ENCODE measurements at regions not wholly inside any gene's neighbourhood (a gene's known extent, or its start where the extent isn't known, plus 50 kb on each side); places are given as distances from the start of the nearest gene placed in this dataset.
"Not testable (repeated sequence)": the region's sequence is repeated elsewhere in the genome, so short reads cannot be mapped to it uniquely, and the experiment has no call there.

GRCh38 chr7:48992816-48993215 lies 68.5 kb downstream of the CDC14C start:
- DNase-seq (ENCODE audit: low spot score in 2 of 2) (no peak), FAIRE-seq (no peak)

- FAIRE-seq (no peak), DNase-seq (ENCODE audit: low spot score in 2 of 2) (no peak)
Observed at GRCh38 chr7:49001610-49002033, 77.3 kb downstream of the CDC14C start.

- FAIRE-seq = no peak
- DNase-seq (ENCODE audit: low spot score in 2 of 2) = no peak
Observed at GRCh38 chr7:49010717-49011116, 86.4 kb downstream of the CDC14C start.

DNA sequence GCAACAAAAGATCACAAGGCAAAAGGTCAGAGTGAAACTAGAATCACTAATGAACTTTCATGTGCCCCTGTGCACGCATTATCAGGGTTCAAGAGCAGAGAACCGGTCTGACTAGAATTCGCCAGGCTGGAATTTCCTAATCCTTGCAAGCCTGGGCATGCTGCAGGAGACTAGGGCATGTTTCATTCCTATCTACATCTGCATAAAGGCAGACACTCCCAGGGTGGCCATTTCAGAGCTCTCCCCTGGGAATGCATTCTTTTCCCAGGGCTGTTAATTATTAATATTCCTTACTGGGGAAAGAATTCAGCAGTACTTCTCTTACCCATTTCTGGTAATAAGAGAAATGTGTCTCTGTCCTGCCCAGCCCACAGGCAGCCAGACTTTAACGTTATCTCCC lies 90.5 kb downstream of the CDC14C start:
- FAIRE-seq (no peak), DNase-seq (ENCODE audit: low spot score in 2 of 2) (no peak)

GRCh38 chr7:49020145-49020544 lies 95.8 kb downstream of the CDC14C start:
- DNase-seq (ENCODE audit: low spot score in 2 of 2) = no peak
- no peak for FAIRE-seq

GRCh38 chr7:49022448-49022847 lies 98.1 kb downstream of the CDC14C start:
- no peak for FAIRE-seq

GRCh38 chr7:49023345-49024328 lies 99.3 kb downstream of the CDC14C start:
- no peak for DNase-seq (ENCODE audit: low spot score in 2 of 2)
- no peak for FAIRE-seq

More at GRCh38 chr7:49022448-49022847, 98.1 kb downstream of the CDC14C start:
- DNase-seq (ENCODE audit: low spot score in 2 of 2) = no peak

DNA sequence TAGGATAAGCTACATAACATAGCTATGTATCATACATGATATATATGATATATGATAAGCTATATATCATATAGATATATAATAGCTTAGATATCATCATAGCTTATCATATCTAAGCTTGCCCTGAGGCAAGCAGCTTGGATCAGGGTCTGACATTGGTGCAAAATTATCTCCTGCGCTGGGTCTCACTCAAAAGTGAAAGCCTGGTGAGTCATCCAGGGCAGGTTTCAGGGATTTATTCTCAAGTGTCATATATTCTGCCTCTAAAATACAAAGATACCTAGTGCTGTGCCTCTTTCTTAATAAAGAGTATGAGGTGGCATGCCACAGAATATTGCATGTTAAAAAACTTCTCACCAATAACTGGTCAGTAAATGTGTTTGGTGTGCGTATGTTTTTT lies 105.9 kb downstream of the CDC14C start:
- DNase-seq (ENCODE audit: low spot score in 2 of 2) (no peak), FAIRE-seq (no peak)

DNA sequence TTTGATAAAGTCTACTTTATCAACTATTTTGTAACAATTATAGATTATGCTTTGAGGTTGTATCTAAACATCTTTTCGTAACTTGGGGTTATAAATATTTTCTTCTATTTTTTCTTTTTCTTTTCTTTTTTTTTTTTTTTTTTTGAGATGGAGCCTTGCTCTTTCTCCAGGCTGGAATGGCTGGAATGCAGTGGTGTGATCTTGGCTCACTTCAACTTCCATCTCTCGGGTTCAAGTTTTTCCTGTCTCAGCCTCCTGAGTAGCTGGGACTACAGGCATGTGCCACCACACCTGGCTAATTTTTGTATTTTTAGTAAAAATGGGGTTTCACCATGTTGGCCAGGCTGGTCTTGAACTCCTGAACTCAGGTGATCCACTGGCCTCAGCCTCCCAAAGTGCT lies 108.8 kb downstream of the CDC14C start:
- peak; percentile 43 for FAIRE-seq
- not testable (repeated sequence) for DNase-seq (ENCODE audit: low spot score in 2 of 2)

- FAIRE-seq = no peak
- DNase-seq (ENCODE audit: low spot score in 2 of 2) = no peak
Observed at GRCh38 chr7:49037346-49038210, 113.2 kb downstream of the CDC14C start.

- FAIRE-seq (no peak), DNase-seq (ENCODE audit: low spot score in 2 of 2) (no peak)
Observed at GRCh38 chr7:49038821-49039358, 114.5 kb downstream of the CDC14C start.

DNA sequence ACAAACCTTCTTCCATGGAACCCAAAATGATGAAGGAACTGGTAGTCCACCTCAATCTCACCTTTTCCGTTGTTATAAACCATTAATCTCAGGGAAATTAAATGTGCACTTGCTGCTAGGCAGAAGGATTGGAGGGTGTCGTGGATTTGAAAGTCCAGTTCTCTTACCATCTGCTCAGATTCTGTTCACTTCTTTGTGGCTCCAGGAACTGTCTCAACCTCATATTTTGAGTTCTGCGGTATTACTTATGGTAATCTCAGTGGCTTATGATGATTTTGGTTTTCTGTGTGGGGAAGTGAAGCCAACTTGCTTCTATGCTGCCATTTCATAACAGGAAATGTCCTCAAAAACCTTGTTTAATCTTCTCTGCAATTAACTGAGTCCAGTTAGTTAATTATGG lies 136.4 kb downstream of the CDC14C start:
- no peak for FAIRE-seq

DNA sequence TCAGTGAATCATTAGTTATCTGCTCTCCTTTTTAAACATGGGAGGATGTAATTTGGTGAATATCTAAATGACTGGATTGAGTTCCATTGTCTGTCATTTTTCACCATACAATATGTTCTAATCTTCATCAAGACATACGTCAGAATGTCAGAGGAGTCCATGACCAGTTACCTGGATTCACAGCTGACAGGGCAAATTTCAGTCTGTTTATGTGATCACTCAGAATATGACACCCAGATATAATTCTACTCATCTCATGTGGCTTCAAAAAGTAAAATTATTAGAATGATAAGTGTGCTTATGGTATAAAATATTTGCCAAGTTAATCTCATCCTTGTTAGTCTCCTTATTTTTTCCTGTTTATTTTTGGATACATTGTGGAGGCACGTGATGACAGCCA lies 150.2 kb downstream of the CDC14C start:
- no peak for FAIRE-seq

More for the DNA sequence above, 136.4 kb downstream of the CDC14C start:
- no peak for DNase-seq (ENCODE audit: low spot score in 2 of 2)

DNA sequence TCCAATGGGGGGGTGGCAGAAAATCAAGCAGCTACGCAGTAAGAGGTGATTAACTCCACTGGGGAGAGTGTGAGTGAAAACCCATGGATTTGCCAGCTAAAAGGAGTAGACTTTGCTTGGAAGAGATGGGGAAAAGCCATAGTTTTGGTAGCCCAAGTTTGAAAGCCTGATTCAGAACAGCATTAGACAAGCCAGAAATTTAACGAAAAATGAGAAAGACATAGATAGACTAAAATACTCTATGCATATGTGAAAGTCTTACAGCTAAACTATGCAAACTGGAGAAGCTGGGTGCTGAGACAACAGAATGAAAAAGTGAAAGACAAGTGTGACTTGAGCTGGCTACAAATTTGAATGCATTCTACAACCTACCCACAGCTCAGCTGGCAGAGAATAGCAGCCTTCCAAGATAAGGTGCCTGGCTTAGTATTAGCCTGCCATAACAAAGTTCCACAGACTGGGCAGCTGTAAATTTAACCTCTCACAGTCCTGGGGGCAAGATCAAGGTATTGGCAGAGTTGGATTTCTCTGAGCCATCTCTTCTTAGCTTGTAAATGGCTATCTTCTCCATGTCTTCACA lies 156.6 kb downstream of the CDC14C start:
- no peak for DNase-seq (ENCODE audit: low spot score in 2 of 2)
- no peak for FAIRE-seq

More for the DNA sequence above, 150.2 kb downstream of the CDC14C start:
- DNase-seq (ENCODE audit: low spot score in 2 of 2) = no peak

GRCh38 chr7:49088017-49088416 lies 163.7 kb downstream of the CDC14C start:
- no peak for FAIRE-seq

DNA sequence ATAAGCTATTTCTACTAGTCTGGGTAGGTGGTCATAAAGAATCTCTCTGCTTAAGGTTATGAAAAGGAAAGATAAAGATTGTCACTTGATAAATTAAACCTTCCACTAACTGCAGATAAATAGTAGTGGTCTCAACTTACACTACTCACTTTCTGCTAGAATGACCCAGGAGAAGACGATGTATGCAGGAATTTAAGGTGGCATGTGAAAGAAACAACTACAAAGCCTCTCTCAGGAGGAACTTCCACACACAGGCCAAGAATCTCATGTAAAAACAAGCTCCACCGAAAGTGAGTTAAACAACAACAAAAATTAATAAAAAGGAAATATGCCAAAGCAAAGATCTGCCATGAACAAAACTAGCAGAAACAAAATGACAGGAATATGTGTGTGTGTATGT lies 165.4 kb downstream of the CDC14C start:
- no peak for DNase-seq (ENCODE audit: low spot score in 2 of 2)
- no peak for FAIRE-seq

More at GRCh38 chr7:49088017-49088416, 163.7 kb downstream of the CDC14C start:
- DNase-seq (ENCODE audit: low spot score in 2 of 2) = no peak

GRCh38 chr7:49091089-49091488 lies 166.7 kb downstream of the CDC14C start:
- DNase-seq (ENCODE audit: low spot score in 2 of 2) (no peak), FAIRE-seq (no peak)

DNA sequence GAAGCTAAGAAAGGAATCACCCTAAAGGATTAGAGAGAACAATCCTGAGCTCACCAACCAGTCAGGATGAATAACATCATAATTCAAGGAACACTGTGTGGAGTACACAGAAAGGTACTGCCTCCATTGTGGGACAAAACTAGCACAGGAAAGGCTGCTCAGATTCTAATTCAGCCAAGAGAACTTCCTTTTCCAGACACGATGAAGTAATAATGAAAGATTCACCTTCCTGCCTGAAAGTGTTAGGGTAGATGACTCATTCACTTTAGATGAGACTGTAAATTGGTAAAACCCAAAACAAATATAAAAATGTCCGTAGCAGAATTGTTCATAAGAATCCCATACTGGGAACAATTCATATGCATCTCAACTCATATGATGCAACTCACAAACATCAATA lies 167.2 kb downstream of the CDC14C start:
- no peak for FAIRE-seq
- DNase-seq (ENCODE audit: low spot score in 2 of 2) = no peak

DNA sequence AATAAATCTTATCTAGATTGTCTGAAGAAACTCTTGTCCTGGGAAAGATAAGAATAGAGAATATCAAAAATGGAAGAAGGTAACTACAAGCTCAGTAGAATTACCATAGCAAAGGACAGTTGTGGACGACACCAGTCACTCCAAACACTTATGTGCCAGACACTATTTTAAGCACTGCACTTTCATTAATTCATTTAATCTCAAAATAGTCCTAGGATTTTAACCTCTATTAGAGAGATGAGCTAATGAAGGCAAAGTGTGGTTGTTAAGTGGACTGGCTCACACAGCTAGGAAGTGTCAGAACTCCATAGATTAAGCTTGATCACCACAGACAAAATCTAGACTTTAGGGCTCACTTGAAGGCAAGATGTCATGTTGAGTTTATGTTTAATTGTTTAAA lies 168.9 kb downstream of the CDC14C start:
- FAIRE-seq = no peak
- no peak for DNase-seq (ENCODE audit: low spot score in 2 of 2)

GRCh38 chr7:49094866-49095265 lies 170.5 kb downstream of the CDC14C start:
- FAIRE-seq (no peak), DNase-seq (ENCODE audit: low spot score in 2 of 2) (no peak)
